Activated naive CD4-positive, alpha-beta T cell treated with anti-CD3 and anti-CD28 coated beads for 36 hours (primary cell): ENCODE measurements at regions not wholly inside any gene's neighbourhood (a gene's known extent, or its start where the extent isn't known, plus 50 kb on each side); places are given as distances from the start of the nearest gene placed in this dataset.

ENCODE experiments used
- CTCF ChIA-PET: fragments of 350-600 bp; sonication (Branson Sonifier 250); formaldehyde crosslinking; loops from one replicate; lab custom pipeline; 2021; ENCODE audit warnings: antibody characterized with exemption; lab: Charles Lee
- DNase-seq: peaks from one replicate; pipeline ENCODE4 v3.0.0-alpha.2; 2020
- H3K27ac Mint-ChIP-seq: one replicate; pipeline ENCODE4 v1.8.0; 2021; ENCODE audit warnings: mild to moderate bottlenecking, mixed read lengths
- H3K27me3 Mint-ChIP-seq: one replicate; pipeline ENCODE4 v1.8.0; 2021; ENCODE audit warnings: low read depth, mixed read lengths
- H3K36me3 Mint-ChIP-seq: one replicate; pipeline ENCODE4 v1.8.0; 2021; ENCODE audit warnings: low read depth, mixed read lengths
- H3K4me1 Mint-ChIP-seq: one replicate; pipeline ENCODE4 v1.8.0; 2021; ENCODE audit warnings: low read depth, mixed read lengths
- H3K4me3 Mint-ChIP-seq: one replicate; pipeline ENCODE4 v1.8.0; 2021; ENCODE audit warnings: mild to moderate bottlenecking, moderate library complexity, mixed read lengths
- H3K9me3 Mint-ChIP-seq: one replicate; pipeline ENCODE4 v1.8.0; 2021; ENCODE audit warnings: mixed read lengths
- intact Hi-C: fragments of 100-400 bp; cut with micrococcal nuclease; formaldehyde crosslinking; loops from one replicate; pipeline ENCODE4 v1.15.1; 2023

- CTCF ChIA-PET = interaction anchor here (0.6 to 0.7 kb wide), 4 partner anchors 109 to 367 kb away, joined by 3 to 4 read pairs (median 4); no protein-coding TSS in a partner anchor
- H3K27me3 Mint-ChIP-seq = peaks cover 8% of the 10 kb centered on the region
Measured at GRCh38 chr10:29738341-29738740, 103.6 kb upstream of the SVIL start.

GRCh38 chr10:29737074-29737593, 102.4 kb upstream of the SVIL start:
- no peak for DNase-seq
- Mint-ChIP-seq H3K27me3 (peaks cover 8% of the 10 kb centered on the region), H3K9me3 (no peaks in the 10 kb centered on the region), H3K36me3 (no peaks in the 10 kb centered on the region), H3K4me1 (peaks cover 24% of the 10 kb centered on the region), H3K4me3 (peak overlapping the region; percentile 68), H3K27ac (no peak overlapping the region)
- CTCF ChIA-PET = interaction anchor here (1.2 to 1.5 kb wide), 2 partner anchors 35 to 69 kb away, joined by 3 to 4 read pairs; no protein-coding TSS in a partner anchor
- intact Hi-C loops = loop anchor here (2.0 to 10.0 kb wide), 3 partner anchors 35 to 352 kb away; no protein-coding TSS in a partner anchor

More at GRCh38 chr10:29738341-29738740, 103.6 kb upstream of the SVIL start:
- no peak overlapping the region for H3K4me3 Mint-ChIP-seq
- H3K27ac Mint-ChIP-seq = no peak overlapping the region
- no peaks in the 10 kb centered on the region for H3K9me3 Mint-ChIP-seq
- intact Hi-C loops = loop anchor here (5.0 to 10.0 kb wide), 2 partner anchors 36 to 354 kb away; no protein-coding TSS in a partner anchor
- no peak for DNase-seq
- H3K4me1 Mint-ChIP-seq = peaks cover 14% of the 10 kb centered on the region
- H3K36me3 Mint-ChIP-seq = no peaks in the 10 kb centered on the region

DNA sequence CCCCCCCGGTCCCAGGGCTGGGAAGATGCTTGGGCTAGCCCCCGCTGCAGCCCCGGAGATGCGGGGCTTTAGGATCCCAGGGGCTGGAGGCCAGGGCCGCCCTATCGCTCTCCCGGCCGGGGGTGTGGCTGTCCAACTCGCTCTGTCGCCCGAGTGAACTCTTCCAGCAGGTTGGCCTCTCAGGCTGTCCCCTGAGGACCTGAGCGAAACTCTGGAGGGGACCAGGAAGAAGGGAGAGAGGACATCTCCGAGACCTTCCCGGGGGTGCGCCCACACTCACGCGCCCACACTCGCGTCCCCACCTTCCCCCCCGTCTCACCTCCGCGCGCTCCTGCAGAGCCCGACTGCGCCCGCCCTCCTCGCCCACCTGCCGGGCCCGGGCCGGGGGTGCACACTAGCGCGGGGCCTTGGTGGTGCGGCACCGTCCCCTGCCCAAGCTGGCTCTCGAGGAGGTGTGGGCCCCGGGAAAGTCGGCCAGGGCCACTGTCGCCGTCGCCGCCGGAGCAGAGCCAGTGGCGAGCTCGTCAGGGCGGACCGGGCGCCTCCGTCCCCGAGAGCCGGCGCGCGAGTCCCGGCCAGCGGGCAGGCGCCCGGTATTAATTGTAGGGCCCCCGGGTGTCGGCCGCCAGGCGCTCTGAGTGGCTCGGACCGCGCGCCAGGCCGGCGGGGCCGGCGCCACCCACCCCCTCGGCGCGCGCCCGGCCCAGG, 101.7 kb upstream of the SVIL start:
- peaks cover 30% of the 10 kb centered on the region for H3K4me1 Mint-ChIP-seq
- no peaks in the 10 kb centered on the region for H3K9me3 Mint-ChIP-seq
- DNase-seq = peak; percentile 12
- CTCF ChIA-PET = interaction anchor here (1.0 to 1.5 kb wide), 7 partner anchors 34 to 222 kb away, joined by 3 to 5 read pairs (median 4); no protein-coding TSS in a partner anchor
- no peak overlapping the region for H3K27ac Mint-ChIP-seq
- H3K36me3 Mint-ChIP-seq = no peaks in the 10 kb centered on the region
- H3K27me3 Mint-ChIP-seq = peaks cover 8% of the 10 kb centered on the region
- H3K4me3 Mint-ChIP-seq = peak overlapping the region; percentile 78
- intact Hi-C loops = loop anchor here (2.0 to 10.0 kb wide), 3 partner anchors 34 to 352 kb away; no protein-coding TSS in a partner anchor

- peak overlapping the region; percentile 78 for H3K4me3 Mint-ChIP-seq
- CTCF ChIA-PET = interaction anchor here (1.0 to 1.5 kb wide), 8 partner anchors 11 to 221 kb away, joined by 3 to 5 read pairs (median 4); no protein-coding TSS in a partner anchor
- intact Hi-C loops = loop anchor here (1.0 to 10.0 kb wide), 8 partner anchors 33 to 351 kb away; no protein-coding TSS in a partner anchor
- no peaks in the 10 kb centered on the region for H3K36me3 Mint-ChIP-seq
- no peaks in the 10 kb centered on the region for H3K9me3 Mint-ChIP-seq
- DNase-seq = peak; percentile 86
- peaks cover 34% of the 10 kb centered on the region for H3K4me1 Mint-ChIP-seq
- peak overlapping the region; percentile 73 for H3K27ac Mint-ChIP-seq
- H3K27me3 Mint-ChIP-seq = peaks cover 8% of the 10 kb centered on the region
Measured at GRCh38 chr10:29735628-29736365, 101.0 kb upstream of the SVIL start.

DNA sequence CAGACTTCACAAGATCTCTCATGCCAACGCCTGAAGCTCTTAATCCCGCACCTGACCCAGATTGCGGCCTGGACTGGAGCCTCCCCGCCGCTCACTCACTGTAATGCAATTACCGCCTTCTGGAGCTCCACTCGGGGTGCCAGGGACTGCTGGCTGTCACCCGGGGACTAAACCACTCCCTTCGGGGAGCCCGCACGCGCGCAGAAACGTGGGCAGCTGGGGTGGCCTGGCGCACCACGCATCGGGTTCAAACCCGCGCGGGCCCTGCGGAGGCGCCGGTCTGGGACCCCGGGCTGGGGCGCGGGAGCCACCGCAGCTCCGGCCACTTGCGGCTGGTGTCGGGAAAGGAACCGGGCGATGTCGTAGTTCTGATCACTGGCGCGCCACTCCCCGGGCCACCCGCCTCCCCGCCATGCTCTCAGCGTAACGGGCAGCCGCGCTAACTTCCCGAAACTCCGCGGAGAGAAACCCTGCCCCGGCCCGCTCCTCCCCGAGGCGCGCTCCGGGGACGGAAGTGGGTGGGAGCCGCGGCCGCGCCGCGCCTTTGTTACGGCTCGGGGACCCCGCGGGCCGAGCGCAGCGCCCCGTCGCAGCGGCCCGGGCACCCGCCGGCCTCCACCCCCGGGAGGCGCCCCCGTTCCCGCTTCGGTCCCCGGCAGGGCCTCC, 100.3 kb upstream of the SVIL start:
- peaks cover 38% of the 10 kb centered on the region for H3K4me1 Mint-ChIP-seq
- no peaks in the 10 kb centered on the region for H3K9me3 Mint-ChIP-seq
- peak overlapping the region; percentile 80 for H3K4me3 Mint-ChIP-seq
- peak; percentile 63 for DNase-seq
- intact Hi-C loops = loop anchor here (1.0 to 10.0 kb wide), 7 partner anchors 33 to 350 kb away; no protein-coding TSS in a partner anchor
- CTCF ChIA-PET = interaction anchor here (0.5 to 1.5 kb wide), 9 partner anchors 11 to 239 kb away, joined by 3 to 5 read pairs (median 4); no protein-coding TSS in a partner anchor
- peaks cover 8% of the 10 kb centered on the region for H3K27me3 Mint-ChIP-seq
- H3K36me3 Mint-ChIP-seq = peaks cover 3% of the 10 kb centered on the region
- H3K27ac Mint-ChIP-seq = peak overlapping the region; percentile 53

- H3K36me3 Mint-ChIP-seq = peaks cover 5% of the 10 kb centered on the region
- H3K9me3 Mint-ChIP-seq = no peaks in the 10 kb centered on the region
- H3K27ac Mint-ChIP-seq = peak overlapping the region; percentile 53
- H3K4me3 Mint-ChIP-seq = peak overlapping the region; percentile 80
- peaks cover 39% of the 10 kb centered on the region for H3K4me1 Mint-ChIP-seq
- H3K27me3 Mint-ChIP-seq = peaks cover 8% of the 10 kb centered on the region
- DNase-seq = no peak
- intact Hi-C loops = loop anchor here (2.0 to 10.0 kb wide), 2 partner anchors 218 to 350 kb away; no protein-coding TSS in a partner anchor
- CTCF ChIA-PET = interaction anchor here (0.5 to 1.2 kb wide), 6 partner anchors 10 to 238 kb away, joined by 3 to 5 read pairs (median 4); no protein-coding TSS in a partner anchor
Measured at GRCh38 chr10:29734640-29734961, 99.8 kb upstream of the SVIL start.

GRCh38 chr10:29733323-29733722, 98.6 kb upstream of the SVIL start:
- no peaks in the 10 kb centered on the region for H3K9me3 Mint-ChIP-seq
- CTCF ChIA-PET = interaction anchor here (1.2 kb wide), 2 partner anchors 41 to 268 kb away, joined by 3 read pairs; no protein-coding TSS in a partner anchor
- H3K4me1 Mint-ChIP-seq = peaks cover 49% of the 10 kb centered on the region
- no peak for DNase-seq
- no peak overlapping the region for H3K27ac Mint-ChIP-seq
- no peak overlapping the region for H3K4me3 Mint-ChIP-seq
- intact Hi-C loops = loop anchor here (10.0 kb wide), 1 partner anchor 349 kb away; no protein-coding TSS in a partner anchor
- peaks cover 8% of the 10 kb centered on the region for H3K27me3 Mint-ChIP-seq
- H3K36me3 Mint-ChIP-seq = peaks cover 11% of the 10 kb centered on the region

GRCh38 chr10:29732918-29733317, 98.1 kb upstream of the SVIL start:
- Mint-ChIP-seq H3K4me1 (peaks cover 52% of the 10 kb centered on the region), H3K27ac (no peak overlapping the region), H3K27me3 (peaks cover 8% of the 10 kb centered on the region), H3K9me3 (no peaks in the 10 kb centered on the region), H3K4me3 (no peak overlapping the region), H3K36me3 (peaks cover 11% of the 10 kb centered on the region)
- intact Hi-C loops = loop anchor here (10.0 kb wide), 1 partner anchor 348 kb away; no protein-coding TSS in a partner anchor
- DNase-seq = no peak
- CTCF ChIA-PET = interaction anchor here (1.2 kb wide), 2 partner anchors 41 to 269 kb away, joined by 3 read pairs; no protein-coding TSS in a partner anchor

- H3K27ac Mint-ChIP-seq = no peak overlapping the region
- intact Hi-C loops = loop anchor here (10.0 kb wide), 1 partner anchor 347 kb away; no protein-coding TSS in a partner anchor
- peaks cover 53% of the 10 kb centered on the region for H3K4me1 Mint-ChIP-seq
- DNase-seq = no peak
- CTCF ChIA-PET = interaction anchor here (0.7 kb wide), 1 partner anchor 84 kb away, joined by 3 read pairs; no protein-coding TSS in a partner anchor
- H3K9me3 Mint-ChIP-seq = no peaks in the 10 kb centered on the region
- peaks cover 11% of the 10 kb centered on the region for H3K36me3 Mint-ChIP-seq
- no peak overlapping the region for H3K4me3 Mint-ChIP-seq
- no peaks in the 10 kb centered on the region for H3K27me3 Mint-ChIP-seq
Measured at GRCh38 chr10:29731760-29732159, 97.0 kb upstream of the SVIL start.

DNA sequence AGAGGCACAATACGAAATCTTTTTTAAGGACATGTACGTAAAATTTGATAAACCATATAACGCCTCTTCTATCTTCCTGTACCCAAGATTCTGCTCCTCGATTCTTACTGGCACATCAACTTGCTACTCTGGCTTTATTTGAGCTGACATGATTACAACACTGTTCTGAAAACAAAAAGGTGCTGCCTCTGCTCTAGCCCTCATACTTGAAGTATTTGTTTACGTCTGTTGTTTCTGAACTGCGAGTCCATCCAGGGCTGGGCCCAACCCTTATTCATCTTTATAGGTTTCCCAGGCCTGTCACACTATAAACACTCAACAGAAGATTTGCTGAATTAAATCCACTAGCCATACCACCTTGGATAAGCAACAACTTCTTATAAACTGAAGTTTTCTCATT, 96.2 kb upstream of the SVIL start:
- peaks cover 11% of the 10 kb centered on the region for H3K36me3 Mint-ChIP-seq
- no peak overlapping the region for H3K27ac Mint-ChIP-seq
- H3K4me1 Mint-ChIP-seq = peaks cover 56% of the 10 kb centered on the region
- no peak overlapping the region for H3K4me3 Mint-ChIP-seq
- no peak for DNase-seq
- no peaks in the 10 kb centered on the region for H3K9me3 Mint-ChIP-seq
- H3K27me3 Mint-ChIP-seq = no peaks in the 10 kb centered on the region
- intact Hi-C loops = loop anchor here (10.0 kb wide), 1 partner anchor 346 kb away; no protein-coding TSS in a partner anchor
- CTCF ChIA-PET = no interaction called here

- no peak overlapping the region for H3K4me3 Mint-ChIP-seq
- DNase-seq = no peak
- CTCF ChIA-PET = interaction anchor here (1.0 kb wide), 1 partner anchor 20 kb away, joined by 4 read pairs; no protein-coding TSS in a partner anchor
- intact Hi-C loops = loop anchor here (10.0 kb wide), 1 partner anchor 346 kb away; no protein-coding TSS in a partner anchor
- H3K4me1 Mint-ChIP-seq = peaks cover 59% of the 10 kb centered on the region
- peaks cover 11% of the 10 kb centered on the region for H3K36me3 Mint-ChIP-seq
- H3K27ac Mint-ChIP-seq = no peak overlapping the region
- H3K9me3 Mint-ChIP-seq = no peaks in the 10 kb centered on the region
- no peaks in the 10 kb centered on the region for H3K27me3 Mint-ChIP-seq
Measured at GRCh38 chr10:29730458-29730857, 95.7 kb upstream of the SVIL start.
